H1 (cell line): ENCODE measurements at regions not wholly inside any gene's neighbourhood (a gene's known extent, or its start where the extent isn't known, plus 50 kb on each side); places are given as distances from the start of the nearest gene placed in this dataset.

ENCODE experiments used
- CTCF ChIA-PET: fragments of 300-600 bp; sonication (Branson Sonifier 250); formaldehyde crosslinking; loops from one replicate; lab custom pipeline; 2021; ENCODE audit not compliant: partially characterized antibody; lab: Charles Lee
- POLR2A ChIA-PET: fragments of 300-600 bp; sonication (Branson Sonifier 250); formaldehyde crosslinking; loops from one replicate; lab custom pipeline; 2021; ENCODE audit warnings: inconsistent platforms; ENCODE audit not compliant: partially characterized antibody; lab: Charles Lee
- DNase-seq, 2 experiments: peaks; one replicate each; pipeline versions ENCODE4 v3.0.0 to v3.0.0-alpha.2; 2010 to 2022; ENCODE audit warnings: low spot score in 2 of 2, low read depth in 1 of 2, mixed read lengths in 1 of 2
- FAIRE-seq: peaks from 2 replicates; lab custom pipeline; 2011; peaks lifted over from hg19 to GRCh38; lab: Jason Lieb, UNC
- H2AFZ ChIP-seq: 2 replicates; pipeline ENCODE4 v1.8.1; 2012; ENCODE audit warnings: low read length, inconsistent platforms
- H2AK5ac ChIP-seq: 2 replicates; pipeline ENCODE4 v1.6.1; 2013; ENCODE audit warnings: low read depth, low read length
- H2BK120ac ChIP-seq: replicated peaks from 2 replicates; pipeline ENCODE3; 2013; ENCODE audit warnings: low read depth, low read length, inconsistent platforms
- H2BK12ac ChIP-seq: 2 replicates; pipeline ENCODE4 v1.6.1; 2013; ENCODE audit warnings: low read depth, low read length
- H2BK15ac ChIP-seq: 2 replicates; pipeline ENCODE4 v1.6.1; 2013; ENCODE audit warnings: low read length
- H2BK20ac ChIP-seq: 2 replicates; pipeline ENCODE4 v1.6.1; 2013; ENCODE audit warnings: low read length
- H2BK5ac ChIP-seq: 2 replicates; pipeline ENCODE4 v1.6.1; 2013; ENCODE audit warnings: low read depth, low read length
- H3K14ac ChIP-seq: 2 replicates; pipeline ENCODE4 v1.6.1; 2013; ENCODE audit warnings: inconsistent platforms; ENCODE audit not compliant: insufficient read length
- H3K18ac ChIP-seq: 2 replicates; pipeline ENCODE4 v1.6.1; 2013; ENCODE audit warnings: low read length; ENCODE audit errors: extremely low read depth
- H3K23ac ChIP-seq: 2 replicates; pipeline ENCODE4 v1.6.1; 2013; ENCODE audit warnings: inconsistent platforms; ENCODE audit not compliant: insufficient read length
- H3K23me2 ChIP-seq: 2 replicates; pipeline ENCODE4 v1.6.1; 2013; ENCODE audit warnings: low read depth, low read length
- H3K27ac ChIP-seq: 2 replicates; pipeline ENCODE4 v1.6.1; 2011; ENCODE audit warnings: low read depth, low read length, inconsistent platforms
- H3K27me3 ChIP-seq, 4 experiments: replicated peaks in 1 of 4; 1 replicate in 1 of 4; 2 replicates in 3 of 4; pipeline versions ENCODE4 v1.6.1 to v1.8.1; 2011 to 2013; ENCODE audit warnings: low read length in 3 of 4, mild to moderate bottlenecking in 3 of 4, inconsistent platforms in 2 of 4, mixed read lengths in 2 of 4, moderate library complexity in 1 of 4; ENCODE audit not compliant: control insufficient read depth in 3 of 4, insufficient read depth in 3 of 4; ENCODE audit errors: extremely low read depth in 1 of 4
- H3K36me3 ChIP-seq, 4 experiments: 2 replicates each; pipeline versions ENCODE4 v1.6.1 to v1.8.1; 2011 to 2013; ENCODE audit warnings: mild to moderate bottlenecking in 4 of 4, low read length in 3 of 4, moderate library complexity in 2 of 4, control low read depth in 1 of 4, inconsistent platforms in 1 of 4; ENCODE audit not compliant: insufficient read depth in 4 of 4, control insufficient read depth in 2 of 4
- H3K4ac ChIP-seq: replicated peaks from 2 replicates; pipeline ENCODE3; 2013; ENCODE audit warnings: low read length, low read depth, mixed read lengths, inconsistent platforms; ENCODE audit not compliant: insufficient read length
- H3K4me1 ChIP-seq, 4 experiments: replicated peaks in 1 of 4; 1 replicate in 1 of 4; 2 replicates in 3 of 4; pipeline versions ENCODE4 v1.6.1 to v1.8.1; 2011 to 2013; ENCODE audit warnings: low read length in 3 of 4, inconsistent platforms in 2 of 4, mixed read lengths in 1 of 4; ENCODE audit not compliant: insufficient read depth in 4 of 4, control insufficient read depth in 3 of 4
- H3K4me2 ChIP-seq, 2 experiments: 2 replicates each; pipeline versions ENCODE4 v1.6.1 to v1.8.1; 2011 to 2013; ENCODE audit warnings: low read depth in 2 of 2, low read length in 2 of 2, control low read depth in 1 of 2, inconsistent platforms in 1 of 2, mild to moderate bottlenecking in 1 of 2; ENCODE audit not compliant: insufficient read depth in 1 of 2
- H3K4me3 ChIP-seq, 4 experiments: fragments of 200-600, 300-600 bp in 1 of 4; sonication (generic), shearing (Covaris generic), sonication (Bioruptor Twin) in 1 of 4; 2 replicates each; pipeline versions ENCODE4 v1.5.1 to v1.8.1; 2011 to 2016; ENCODE audit warnings: low read length in 4 of 4, low read depth in 3 of 4, control low read depth in 2 of 4, inconsistent platforms in 2 of 4, mild to moderate bottlenecking in 2 of 4, mixed read lengths in 1 of 4, moderate library complexity in 1 of 4; ENCODE audit not compliant: insufficient read depth in 2 of 4; ENCODE audit errors: extremely low read depth in 1 of 4
- H3K56ac ChIP-seq: replicated peaks from 2 replicates; pipeline ENCODE3; 2013; ENCODE audit warnings: low read depth, mild to moderate bottlenecking, mixed read lengths, low read length, inconsistent platforms; ENCODE audit not compliant: insufficient read length
- H3K79me1 ChIP-seq: 2 replicates; pipeline ENCODE4 v1.6.1; 2013; ENCODE audit warnings: low read depth, low read length, control low read depth
- H3K79me2 ChIP-seq, 2 experiments: 2 replicates each; pipeline versions ENCODE4 v1.6.1 to v1.8.1; 2012 to 2013; ENCODE audit warnings: low read length in 2 of 2, mild to moderate bottlenecking in 2 of 2, inconsistent platforms in 1 of 2; ENCODE audit not compliant: insufficient read depth in 2 of 2, control insufficient read depth in 1 of 2
- H3K9ac ChIP-seq, 4 experiments: replicated peaks in 1 of 4; 1 replicate in 1 of 4; 2 replicates in 3 of 4; pipeline versions ENCODE4 v1.6.1 to v1.8.1; 2011 to 2013; ENCODE audit warnings: low read depth in 3 of 4, low read length in 3 of 4, control low read depth in 2 of 4, mild to moderate bottlenecking in 2 of 4, moderate library complexity in 2 of 4, inconsistent platforms in 1 of 4; ENCODE audit errors: extremely low read depth in 1 of 4
- H3K9me3 ChIP-seq, 2 experiments: 2 replicates each; pipeline versions ENCODE4 v1.6.1 to v1.8.1; 2012 to 2013; ENCODE audit warnings: mild to moderate bottlenecking in 2 of 2, moderate library complexity in 2 of 2, control low read depth in 1 of 2, inconsistent platforms in 1 of 2, low read depth in 1 of 2, low read length in 1 of 2, mixed read lengths in 1 of 2; ENCODE audit not compliant: insufficient read depth in 2 of 2
- H4K20me1 ChIP-seq, 2 experiments: replicated peaks in 1 of 2; 2 replicates each; pipeline versions ENCODE3 to v1.8.1; 2011 to 2013; ENCODE audit warnings: inconsistent platforms in 2 of 2, low read length in 2 of 2, mild to moderate bottlenecking in 1 of 2; ENCODE audit not compliant: insufficient read depth in 2 of 2, control insufficient read depth in 1 of 2
- H4K5ac ChIP-seq: 2 replicates; pipeline ENCODE4 v1.6.1; 2013; ENCODE audit warnings: low read length, low read depth, mixed read lengths, inconsistent platforms; ENCODE audit not compliant: insufficient read length
- H4K8ac ChIP-seq: 2 replicates; pipeline ENCODE4 v1.8.0; 2013; ENCODE audit warnings: mild to moderate bottlenecking, moderate library complexity, low read length, inconsistent platforms; ENCODE audit not compliant: insufficient read depth; ENCODE audit errors: extremely low read depth
- H4K91ac ChIP-seq: replicated peaks from 2 replicates; pipeline ENCODE3; 2013; ENCODE audit warnings: low read length, mixed read lengths, inconsistent platforms; ENCODE audit not compliant: insufficient read length
- BACH1 ChIP-seq: IDR thresholded peaks from 2 replicates; pipeline ENCODE4 v1.6.1; 2012; ENCODE audit warnings: low read length, improper control_type of control experiment
- BCL11A ChIP-seq, 2 experiments: IDR thresholded peaks; one replicate each; pipeline ENCODE4 v1.6.1; 2011; ENCODE audit warnings: low read depth in 2 of 2, low read length in 2 of 2, mild to moderate bottlenecking in 2 of 2
- CHD1 ChIP-seq: IDR thresholded peaks from 2 replicates; pipeline ENCODE4 v1.6.1; 2012; ENCODE audit warnings: low read depth, low read length, improper control_type of control experiment
- MAFK ChIP-seq: IDR thresholded peaks from 2 replicates; pipeline ENCODE4 v1.6.1; 2012; ENCODE audit warnings: low read depth, mild to moderate bottlenecking, improper control_type of control experiment, low read length
- SIX5 ChIP-seq: IDR thresholded peaks from 2 replicates; pipeline ENCODE4 v1.6.1; 2011; ENCODE audit warnings: mild to moderate bottlenecking, low read depth, low read length
- USF2 ChIP-seq: IDR thresholded peaks from 2 replicates; pipeline ENCODE4 v1.6.1; 2011; ENCODE audit warnings: low read length, improper control_type of control experiment
- WGBS, 2 experiments: shearing (Covaris generic) in 1 of 2; methylation state at CpG; one replicate each; pipeline versions ENCODE4 v1.1.6 to v1.1.7; 2013 to 2015; ENCODE audit warnings: low lambda C conversion rate in 2 of 2, mixed read lengths in 2 of 2, inconsistent platforms in 1 of 2, low coverage in 1 of 2, missing lambda C conversion rate in 1 of 2; ENCODE audit not compliant: insufficient replicate concordance in 2 of 2, insufficient coverage in 1 of 2, insufficient read length in 1 of 2; ENCODE audit errors: extremely low coverage in 1 of 2, missing lambda C conversion rate in 1 of 2; 5-methylcytosine and 5-hydroxymethylcytosine counted together

GRCh38 chr2:150012986-150013385 lies 425.4 kb upstream of the MMADHC start:
- FAIRE-seq (no peak), DNase-seq (no peak)
- no peak overlapping the region for H3K27ac ChIP-seq
- WGBS, 2 experiments = 100% methylated on average over 1 of the region's 1 CpG; no CpG with 5 or more reads in 1 of the 2 experiments
- H3K23ac ChIP-seq = no peak overlapping the region
- H3K56ac ChIP-seq = no peak overlapping the region
- no peaks in the 10 kb centered on the region for H3K36me3 ChIP-seq
- ChIA-PET CTCF (no interaction called here), POLR2A (no interaction called here)
- no peaks in the 10 kb centered on the region; a peak in 2 of 4 replicates for H3K9me3 ChIP-seq
- no peaks in the 10 kb centered on the region for H3K79me2 ChIP-seq
- H4K8ac ChIP-seq = no peak overlapping the region
- H3K23me2 ChIP-seq = no peaks in the 10 kb centered on the region
- no peak overlapping the region for H4K91ac ChIP-seq
- H3K9ac ChIP-seq = no peak overlapping the region
- H3K18ac ChIP-seq = no peak overlapping the region
- no peak overlapping the region for H3K4me2 ChIP-seq
- H2AFZ ChIP-seq = no peak overlapping the region
- H2BK12ac ChIP-seq = no peak overlapping the region
- no peaks in the 10 kb centered on the region for H3K79me1 ChIP-seq
- H3K14ac ChIP-seq = no peak overlapping the region
- H2AK5ac ChIP-seq = no peak overlapping the region
- H2BK120ac ChIP-seq = no peak overlapping the region
- H2BK15ac ChIP-seq = no peak overlapping the region
- H3K4ac ChIP-seq = no peak overlapping the region
- no peak overlapping the region for H3K4me3 ChIP-seq
- no peak overlapping the region for H2BK20ac ChIP-seq
- H3K27me3 ChIP-seq = no peaks in the 10 kb centered on the region
- H3K4me1 ChIP-seq = no peaks in the 10 kb centered on the region
- no peaks in the 10 kb centered on the region for H4K20me1 ChIP-seq
- no peak overlapping the region for H4K5ac ChIP-seq
- H2BK5ac ChIP-seq = no peak overlapping the region
- TF ChIP-seq USF2 (no peak), BCL11A (IDR thresholded peaks at IDR 0.05; ENCODE audit: low read depth in 2 of 2, low read length in 2 of 2) (no peak), SIX5 (no peak), BACH1 (no peak), CHD1 (no peak), MAFK (no peak)
